Uterus (tissue), 3 donors: ENCODE measurements at regions not wholly inside any gene's neighbourhood (a gene's known extent, or its start where the extent isn't known, plus 50 kb on each side); places are given as distances from the start of the nearest gene placed in this dataset.

Source experiments
- DNase-seq, 2 donors: peaks; one replicate each; pipeline ENCODE4 v3.0.0-alpha.2; 2019 to 2020
- H3K27ac ChIP-seq, 2 donors: fragments of 200-600 bp; sonication (generic); 1 replicate in 1 of 2; 2 replicates in 1 of 2; pipeline ENCODE4 v1.5.1; 2016 to 2018
- H3K27me3 ChIP-seq, 2 donors: fragments of 200-600 bp; sonication (generic); one replicate each; pipeline ENCODE4 v1.5.1; 2018 to 2019; ENCODE audit warnings: control low read depth in 1 of 2
- H3K36me3 ChIP-seq, 2 donors: fragments of 200-600 bp; sonication (generic); one replicate each; pipeline ENCODE4 v1.5.1; 2019; ENCODE audit warnings: control low read depth in 1 of 2
- H3K4me1 ChIP-seq, 2 donors: fragments of 200-600 bp; sonication (generic); one replicate each; pipeline ENCODE4 v1.5.1; 2018 to 2019; ENCODE audit warnings: control low read depth in 1 of 2
- H3K4me3 ChIP-seq, 2 donors: fragments of 200-600 bp; sonication (generic); 1 replicate in 1 of 2; 2 replicates in 1 of 2; pipeline ENCODE4 v1.5.1; 2018 to 2019; ENCODE audit warnings: mild to moderate bottlenecking in 1 of 2
- H3K9me3 ChIP-seq, 2 donors: fragments of 200-600 bp; sonication (generic); one replicate each; pipeline ENCODE4 v1.5.1; 2019; ENCODE audit warnings: control low read depth in 1 of 2
- POLR2A ChIP-seq, 2 donors: fragments of 450-650 bp; IDR thresholded peaks; one replicate each; pipeline ENCODE4 v1.6.1; 2016; ENCODE audit warnings: antibody characterized with exemption in 2 of 2, mild to moderate bottlenecking in 1 of 2, moderate library complexity in 1 of 2
- intact Hi-C: fragments of 100-400 bp; cut with DNase I; formaldehyde crosslinking; loops from one replicate; pipeline ENCODE4 v1.15.1; 2023; ENCODE audit warnings: low total_unique reads
- TF ChIP-seq, protein P1 (sequence below), 4 experiments: fragments of 200-600 bp in 2 of 4; fragments of 450-650 bp in 2 of 4; sonication (generic) in 2 of 4; IDR thresholded peaks; one replicate each; pipeline ENCODE4 v1.5.1; 2016 to 2019; ENCODE audit warnings: antibody characterized with exemption in 4 of 4, mild to moderate bottlenecking in 2 of 4, moderate library complexity in 1 of 4
- donor health status: DM: yes; HTN: yes; CAD: no.

- Histone ChIP-seq H3K27me3 (no peaks in the 10 kb centered on the region), H3K4me1 (no peaks in the 10 kb centered on the region), H3K36me3 (no peaks in the 10 kb centered on the region), H3K4me3 (no peak overlapping the region), H3K9me3 (no peaks in the 10 kb centered on the region), H3K27ac (no peak overlapping the region)
- intact Hi-C loops = no loop called here
- DNase-seq = no peak
- no peak for TF ChIP-seq POLR2A (IDR thresholded peaks at IDR 0.05)
- TF ChIP-seq, protein P1, sequence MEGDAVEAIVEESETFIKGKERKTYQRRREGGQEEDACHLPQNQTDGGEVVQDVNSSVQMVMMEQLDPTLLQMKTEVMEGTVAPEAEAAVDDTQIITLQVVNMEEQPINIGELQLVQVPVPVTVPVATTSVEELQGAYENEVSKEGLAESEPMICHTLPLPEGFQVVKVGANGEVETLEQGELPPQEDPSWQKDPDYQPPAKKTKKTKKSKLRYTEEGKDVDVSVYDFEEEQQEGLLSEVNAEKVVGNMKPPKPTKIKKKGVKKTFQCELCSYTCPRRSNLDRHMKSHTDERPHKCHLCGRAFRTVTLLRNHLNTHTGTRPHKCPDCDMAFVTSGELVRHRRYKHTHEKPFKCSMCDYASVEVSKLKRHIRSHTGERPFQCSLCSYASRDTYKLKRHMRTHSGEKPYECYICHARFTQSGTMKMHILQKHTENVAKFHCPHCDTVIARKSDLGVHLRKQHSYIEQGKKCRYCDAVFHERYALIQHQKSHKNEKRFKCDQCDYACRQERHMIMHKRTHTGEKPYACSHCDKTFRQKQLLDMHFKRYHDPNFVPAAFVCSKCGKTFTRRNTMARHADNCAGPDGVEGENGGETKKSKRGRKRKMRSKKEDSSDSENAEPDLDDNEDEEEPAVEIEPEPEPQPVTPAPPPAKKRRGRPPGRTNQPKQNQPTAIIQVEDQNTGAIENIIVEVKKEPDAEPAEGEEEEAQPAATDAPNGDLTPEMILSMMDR (IDR thresholded peaks at IDR 0.05) = no peak
These were observed 123.1 kb upstream of the CDYL start for GRCh38 chr6:4653141-4653540.

DNA sequence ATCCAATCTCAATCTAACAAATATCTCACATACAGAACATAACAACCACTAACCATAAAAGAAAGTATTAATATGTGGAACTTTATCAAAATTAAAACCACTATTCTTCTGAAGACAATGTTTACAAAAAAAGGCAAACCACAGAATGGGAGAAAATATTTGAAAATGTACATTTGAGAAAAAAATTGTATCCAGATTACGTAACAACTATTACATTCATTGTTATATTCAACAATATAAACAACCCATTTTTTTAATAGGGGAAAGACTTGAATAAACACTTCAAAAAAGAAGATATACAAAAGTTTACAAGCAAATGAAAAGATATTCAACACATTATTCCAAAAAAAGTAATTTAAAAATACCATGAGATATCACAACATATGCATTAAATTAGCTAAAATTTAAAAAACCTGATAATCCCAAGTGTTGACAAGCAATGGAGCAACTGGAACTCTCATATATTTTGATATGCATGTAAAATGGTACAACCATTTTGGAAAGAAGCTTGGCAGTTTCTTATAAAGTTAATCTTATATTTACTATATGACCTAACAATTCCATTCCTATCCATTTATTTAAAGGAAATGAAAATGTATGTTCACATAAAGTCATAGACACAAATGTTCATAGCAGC, 124.3 kb upstream of the CDYL start:
- TF ChIP-seq POLR2A (IDR thresholded peaks at IDR 0.05) = no peak
- TF ChIP-seq, protein P1 (IDR thresholded peaks at IDR 0.05) = no peak
- Histone ChIP-seq H3K36me3 (no peaks in the 10 kb centered on the region), H3K27me3 (no peaks in the 10 kb centered on the region), H3K4me3 (no peak overlapping the region), H3K27ac (no peak overlapping the region), H3K9me3 (no peaks in the 10 kb centered on the region), H3K4me1 (no peaks in the 10 kb centered on the region)
- DNase-seq = no peak
- intact Hi-C loops = no loop called here

DNA sequence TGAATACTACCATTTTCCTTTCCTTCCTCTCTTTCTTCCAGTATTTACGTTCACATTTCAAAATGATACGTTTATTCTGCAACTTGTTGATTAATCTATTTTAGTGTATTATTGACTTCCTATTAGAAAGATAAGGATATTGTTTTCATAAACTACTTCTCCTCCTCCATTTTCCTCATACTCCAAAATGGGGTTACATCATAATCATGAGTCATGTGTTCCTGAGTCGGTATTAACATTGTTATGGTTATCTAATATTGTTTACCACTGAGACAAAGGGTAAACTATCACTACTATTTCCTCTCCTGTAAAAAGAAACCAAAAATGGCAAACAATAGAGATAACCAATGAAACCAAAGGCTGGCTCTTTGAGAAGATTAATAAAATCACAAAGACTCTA, 126.5 kb upstream of the CDYL start:
- intact Hi-C loops = no loop called here
- Histone ChIP-seq H3K9me3 (no peaks in the 10 kb centered on the region), H3K4me3 (no peak overlapping the region), H3K36me3 (no peaks in the 10 kb centered on the region), H3K4me1 (no peaks in the 10 kb centered on the region), H3K27ac (no peak overlapping the region), H3K27me3 (no peaks in the 10 kb centered on the region)
- no peak for TF ChIP-seq POLR2A (IDR thresholded peaks at IDR 0.05)
- DNase-seq = no peak

DNA sequence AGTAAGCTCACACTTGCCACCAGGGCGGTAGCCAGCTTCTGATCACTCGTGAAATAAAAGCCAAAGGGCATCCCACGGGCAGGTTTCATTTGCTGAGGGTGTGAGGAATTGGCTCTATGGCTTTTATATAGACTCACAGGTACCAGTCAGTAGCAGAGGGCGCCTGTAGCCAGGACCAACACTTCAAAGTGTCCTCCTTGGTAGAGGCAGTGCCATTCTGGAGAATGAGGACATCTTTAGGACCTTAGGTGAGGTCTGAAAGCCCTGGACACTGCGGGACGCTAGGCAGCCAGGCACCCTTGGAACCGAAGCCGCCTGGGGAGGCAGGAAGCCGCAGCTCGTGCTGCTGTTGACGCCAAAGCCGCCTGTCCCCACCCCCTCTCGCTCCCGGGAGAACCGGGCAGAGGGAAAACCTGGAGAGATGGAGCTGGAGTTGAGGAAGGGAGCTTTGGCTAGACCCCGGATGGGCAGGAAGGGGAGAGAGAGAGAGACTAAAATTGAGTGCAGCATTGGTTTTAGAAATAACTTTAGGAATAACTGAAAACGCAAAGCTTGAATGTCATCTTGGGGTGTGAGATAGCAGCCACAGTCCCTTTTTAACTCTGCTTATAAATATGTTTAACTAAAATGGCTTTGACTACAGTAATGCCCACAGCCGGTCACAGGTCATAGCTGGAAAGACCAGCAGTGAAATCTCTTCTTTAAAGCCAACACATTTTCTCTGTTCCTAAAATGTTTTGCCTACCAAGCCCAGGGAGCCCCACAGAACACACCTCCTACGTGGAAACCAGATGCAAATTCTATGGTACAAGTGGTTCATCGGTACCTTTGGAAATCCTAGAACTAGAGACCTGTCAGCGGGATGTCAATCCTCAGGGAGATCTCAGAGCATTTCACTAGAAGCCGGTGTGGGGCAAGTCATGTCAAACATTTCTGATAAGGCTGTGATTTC, 128.5 kb upstream of the CDYL start:
- intact Hi-C loops = no loop called here
- H3K27me3 ChIP-seq = no peaks in the 10 kb centered on the region
- peak overlapping the region; percentile 20 to 34 for H3K4me3 ChIP-seq
- H3K4me1 ChIP-seq = no peaks in the 10 kb centered on the region
- peak; percentile 81 to 86 for DNase-seq
- no peaks in the 10 kb centered on the region for H3K9me3 ChIP-seq
- H3K27ac ChIP-seq = peak overlapping the region; percentile 37 to 70
- TF ChIP-seq, protein P1 (IDR thresholded peaks at IDR 0.05) = no peak
- TF ChIP-seq POLR2A (IDR thresholded peaks at IDR 0.05) = peak; percentile 23 to 54
- H3K36me3 ChIP-seq = no peaks in the 10 kb centered on the region

DNA sequence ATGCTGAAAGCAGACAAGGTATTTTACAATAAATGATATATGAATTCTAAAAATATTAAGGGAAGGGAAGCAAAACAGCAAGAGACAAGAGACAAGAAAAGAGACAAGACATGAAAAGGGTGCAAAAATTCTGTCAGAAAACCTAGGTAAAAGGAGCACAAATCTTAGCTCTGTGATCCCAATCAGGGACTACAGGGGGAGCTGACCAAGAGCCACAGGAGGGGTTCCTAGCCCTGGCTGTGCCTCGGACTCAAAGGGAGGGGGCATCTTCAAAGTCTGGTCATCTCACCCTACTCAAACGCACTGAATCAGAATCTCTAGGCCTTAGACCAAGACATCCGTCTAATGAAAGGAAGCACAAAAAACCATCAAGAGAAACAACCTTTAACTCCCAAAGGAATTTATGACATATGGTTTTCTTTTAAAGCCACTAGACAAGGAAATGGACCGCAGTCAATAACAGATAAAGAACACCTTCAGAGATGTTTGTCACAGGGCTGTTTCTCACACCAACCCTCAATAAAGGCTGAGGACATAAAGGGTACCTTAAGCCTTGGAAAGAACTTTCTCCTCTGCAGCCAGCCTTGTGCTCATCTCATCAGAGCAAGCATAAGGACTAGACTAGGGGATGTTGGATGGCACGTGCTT, 130.4 kb upstream of the CDYL start:
- Histone ChIP-seq H3K27me3 (no peaks in the 10 kb centered on the region), H3K9me3 (no peaks in the 10 kb centered on the region), H3K36me3 (no peaks in the 10 kb centered on the region), H3K27ac (no peak overlapping the region), H3K4me1 (no peaks in the 10 kb centered on the region), H3K4me3 (no peak overlapping the region)
- DNase-seq = no peak
- no peak for TF ChIP-seq POLR2A (IDR thresholded peaks at IDR 0.05)
- TF ChIP-seq, protein P1 (IDR thresholded peaks at IDR 0.05) = no peak
- intact Hi-C loops = no loop called here
